ENCODE measurements at regions not wholly inside any gene's neighbourhood (a gene's known extent, or its start where the extent isn't known, plus 50 kb on each side); places are given as distances from the start of the nearest gene placed in this dataset.

DNA sequence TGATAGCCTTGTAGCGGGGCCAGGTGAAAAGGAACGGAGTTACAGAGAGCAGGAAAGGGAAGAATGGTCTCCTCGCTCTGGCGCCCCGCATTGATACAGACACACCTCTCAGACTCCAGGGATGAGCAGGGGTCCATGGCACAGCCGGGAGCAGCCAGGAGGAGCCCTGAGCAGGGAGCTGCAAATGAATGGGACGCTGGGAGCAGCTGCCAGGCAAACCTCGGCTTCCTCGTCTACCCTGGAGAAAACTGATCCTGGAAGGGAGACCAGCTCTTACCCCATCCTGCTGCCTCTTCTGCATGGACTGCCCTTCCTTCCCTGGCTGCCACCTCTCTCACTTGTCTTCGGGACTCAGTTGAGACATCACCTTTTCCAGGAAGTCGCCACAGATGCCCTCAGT, 97.3 kb upstream of the MAFB start:
- H3K9ac ChIP-seq (ENCODE audit: insufficient read depth in 1 of 2, low read depth in 2 of 2, low read length in 2 of 2), result no peak overlapping the region
- CTCF ChIA-PET (ENCODE audit: low intra/inter-chr PET ratio), result no interaction called here
- in situ Hi-C loops (cut with MboI), result no loop called here

GRCh38 chr20:40787941-40788340, 98.9 kb upstream of the MAFB start:
- H3K9me3 ChIP-seq (replicated peaks; ENCODE audit: control insufficient read depth, insufficient read depth, low read depth, low read length), result no peaks in the 10 kb centered on the region
- FAIRE-seq (no peak), DNase-seq (ENCODE audit: extremely low read depth in 1 of 4, low spot score in 3 of 4) (no peak), ATAC-seq (no peak)
- no peaks in the 10 kb centered on the region for H3K9me1 ChIP-seq (ENCODE audit: control insufficient read depth, insufficient read depth, low read length)
- no peaks in the 10 kb centered on the region for H3K4me1 ChIP-seq (replicated peaks in 1 of 2; ENCODE audit: control insufficient read depth in 2 of 2, insufficient read depth in 2 of 2, low read length in 2 of 2)
- ChIA-PET POLR2A (interaction anchor here (0.6 kb wide), 1 partner anchor 24 kb away, joined by 3 read pairs; no protein-coding TSS in a partner anchor), CTCF (ENCODE audit: low intra/inter-chr PET ratio) (no interaction called here)
- WGBS (ENCODE audit: insufficient coverage, low coverage, missing lambda C conversion rate), result 3% methylated on average over 5 of the region's 5 CpGs
- BruUV-seq (replicated peaks), result no TSS peak
- H3K79me2 ChIP-seq (ENCODE audit: control insufficient read depth, insufficient read depth, low read length), result no peaks in the 10 kb centered on the region
- TF ChIP-seq RUNX1 (IDR thresholded peaks at IDR 0.05; ENCODE audit: low read depth), result no peak
- in situ Hi-C loops (cut with MboI), result no loop called here
- H3K4me2 ChIP-seq (ENCODE audit: insufficient read depth, low read length), result no peak overlapping the region
- no peak overlapping the region for H3K4me3 ChIP-seq
- H4K20me1 ChIP-seq (replicated peaks; ENCODE audit: control insufficient read depth, insufficient read depth, low read length), result no peaks in the 10 kb centered on the region
- intact Hi-C loops (cut with micrococcal nuclease), result no loop called here
- H3K27ac ChIP-seq (ENCODE audit: extremely low read depth, low read depth, low read length), result no peak overlapping the region
- H3K36me3 ChIP-seq (ENCODE audit: control insufficient read depth, insufficient read depth, low read length), result no peaks in the 10 kb centered on the region
- H2AFZ ChIP-seq (ENCODE audit: low read depth, low read length), result no peak overlapping the region
- no peak overlapping the region for H3K9ac ChIP-seq (ENCODE audit: insufficient read depth in 1 of 2, low read depth in 2 of 2, low read length in 2 of 2)
- H3K27me3 ChIP-seq (ENCODE audit: control insufficient read depth in 2 of 2, insufficient read depth in 2 of 2, low read length in 2 of 2), result peaks cover 0 to 9% of the 10 kb centered on the region in 2 experiments; a peak in 2 of 5 replicates

More for the DNA sequence above, 97.3 kb upstream of the MAFB start:
- Histone ChIP-seq H3K36me3 (ENCODE audit: control insufficient read depth, insufficient read depth, low read length) (no peaks in the 10 kb centered on the region), H3K27ac (ENCODE audit: extremely low read depth, low read depth, low read length) (no peak overlapping the region), H3K4me2 (ENCODE audit: insufficient read depth, low read length) (no peak overlapping the region), H4K20me1 (replicated peaks; ENCODE audit: control insufficient read depth, insufficient read depth, low read length) (no peaks in the 10 kb centered on the region), H2AFZ (ENCODE audit: low read depth, low read length) (no peak overlapping the region), H3K27me3 (ENCODE audit: control insufficient read depth in 2 of 2, insufficient read depth in 2 of 2, low read length in 2 of 2) (peaks cover 2 to 18% of the 10 kb centered on the region in 2 experiments; a peak in 3 of 5 replicates), H3K4me1 (replicated peaks in 1 of 2; ENCODE audit: control insufficient read depth in 2 of 2, insufficient read depth in 2 of 2, low read length in 2 of 2) (no peaks in the 10 kb centered on the region), H3K9me1 (ENCODE audit: control insufficient read depth, insufficient read depth, low read length) (no peaks in the 10 kb centered on the region), H3K9me3 (replicated peaks; ENCODE audit: control insufficient read depth, insufficient read depth, low read depth, low read length) (no peaks in the 10 kb centered on the region), H3K4me3 (no peak overlapping the region), H3K79me2 (ENCODE audit: control insufficient read depth, insufficient read depth, low read length) (no peaks in the 10 kb centered on the region)
- ATAC-seq, result no peak
- no peak for DNase-seq (ENCODE audit: extremely low read depth in 1 of 4, low spot score in 3 of 4)
- BruUV-seq (replicated peaks), result no TSS peak
- POLR2A ChIA-PET, result no interaction called here
- under 1% methylated on average over 11 of the region's 11 CpGs for WGBS (ENCODE audit: insufficient coverage, low coverage, missing lambda C conversion rate)
- no peak for FAIRE-seq
- intact Hi-C loops (cut with micrococcal nuclease), result no loop called here
- TF ChIP-seq PRPF4 (IDR thresholded peaks at IDR 0.05; ENCODE audit: insufficient read depth, low read depth, low read length, poor library complexity, severe bottlenecking) (no peak), STAG1 (CRISPR knock-in tag; IDR thresholded peaks at IDR 0.05; ENCODE audit: borderline replicate concordance) (no peak), CBX2 (IDR thresholded peaks at IDR 0.05; ENCODE audit: insufficient read depth, low read length, poor library complexity, severe bottlenecking) (no peak), CHD2 (IDR thresholded peaks at IDR 0.05; ENCODE audit: low read depth, low read length) (no peak), ARID2 (IDR thresholded peaks at IDR 0.05) (no peak), POLR2H (tag; IDR thresholded peaks at IDR 0.05; ENCODE audit: low read depth) (no peak), FOXK1 (CRISPR knock-in tag; IDR thresholded peaks at IDR 0.05; ENCODE audit: borderline replicate concordance) (no peak), IRF1 (CRISPR knock-in tag; IDR thresholded peaks at IDR 0.05; ENCODE audit: borderline replicate concordance) (no peak), KAT2B (IDR thresholded peaks at IDR 0.05; ENCODE audit: low read depth, low read length) (no peak), ZNF239 (CRISPR knock-in tag; IDR thresholded peaks at IDR 0.05) (no peak)

Measured in K562 (cell line).